BJ (cell line): ENCODE measurements at regions not wholly inside any gene's neighbourhood (a gene's known extent, or its start where the extent isn't known, plus 50 kb on each side); places are given as distances from the start of the nearest gene placed in this dataset.

Experiments used
- CTCF ChIA-PET: fragments of 350-600 bp; formaldehyde crosslinking; extraction: SDS; loops from one replicate; lab custom pipeline; 2021; ENCODE audit warnings: antibody characterized with exemption, inconsistent platforms; lab: Yijun Ruan, JAX
- POLR2A ChIA-PET: fragments of 300-600 bp; sonication (Branson Sonifier 250); formaldehyde crosslinking; extraction: SDS; loops from one replicate; lab custom pipeline; 2021; ENCODE audit warnings: antibody characterized with exemption; lab: Charles Lee
- DNase-seq: peaks from one replicate; pipeline ENCODE4 v3.0.0-alpha.2; 2011; ENCODE audit warnings: low read depth
- H3K27me3 ChIP-seq: 2 replicates; pipeline ENCODE4 v1.6.0; 2011; ENCODE audit warnings: low read length; ENCODE audit not compliant: control insufficient read depth, insufficient read depth
- H3K36me3 ChIP-seq: 2 replicates; pipeline ENCODE4 v1.5.1; 2011; ENCODE audit warnings: low read length; ENCODE audit not compliant: control insufficient read depth, insufficient read depth
- H3K4me3 ChIP-seq: 2 replicates; pipeline ENCODE4 v1.5.1; 2011; ENCODE audit warnings: low read depth, mild to moderate bottlenecking, control low read depth, low read length
- TF ChIP-seq, protein P1 (sequence below): IDR thresholded peaks from 2 replicates; pipeline ENCODE4 v1.5.1; 2011; ENCODE audit warnings: low read depth, mild to moderate bottlenecking, control low read depth, inconsistent platforms, low read length, moderate library complexity; ENCODE audit not compliant: insufficient read depth

DNA sequence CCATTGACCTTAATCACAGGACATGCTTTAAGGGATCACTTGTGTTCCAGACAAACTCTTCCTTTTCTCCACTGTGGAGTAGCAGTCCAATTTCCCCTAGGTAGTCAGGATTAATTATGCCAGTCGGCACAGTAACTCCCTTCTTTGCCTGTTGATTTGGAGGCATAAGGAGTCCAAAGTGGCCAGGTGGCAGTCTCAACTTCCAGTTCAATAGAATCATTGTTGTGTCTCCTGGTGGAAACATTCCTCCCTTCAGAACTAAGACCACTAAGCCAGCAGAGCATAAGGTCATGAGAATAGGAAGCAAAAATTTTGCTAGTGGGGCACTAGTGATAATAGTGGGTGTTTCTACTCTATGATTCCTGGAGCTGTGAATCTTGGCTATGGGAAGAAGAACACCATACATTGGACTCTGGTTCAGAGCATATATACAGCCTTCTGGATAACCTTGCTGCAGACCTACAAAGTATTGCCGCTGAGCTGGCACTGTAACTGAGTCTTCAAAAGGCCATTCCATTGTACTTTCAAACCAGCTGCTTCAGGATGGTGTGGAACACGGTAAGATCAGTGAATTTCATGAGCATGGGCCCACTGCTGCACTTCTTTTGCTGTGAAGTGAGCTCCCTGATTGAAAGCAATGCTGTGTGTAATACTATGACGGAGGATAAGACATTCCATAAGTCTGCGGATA lies 147.3 kb upstream of the MAX start:
- Histone ChIP-seq H3K4me3 (no peak overlapping the region), H3K36me3 (no peaks in the 10 kb centered on the region), H3K27me3 (no peaks in the 10 kb centered on the region)
- DNase-seq: no peak
- POLR2A ChIA-PET: no interaction called here
- TF ChIP-seq, protein P1, sequence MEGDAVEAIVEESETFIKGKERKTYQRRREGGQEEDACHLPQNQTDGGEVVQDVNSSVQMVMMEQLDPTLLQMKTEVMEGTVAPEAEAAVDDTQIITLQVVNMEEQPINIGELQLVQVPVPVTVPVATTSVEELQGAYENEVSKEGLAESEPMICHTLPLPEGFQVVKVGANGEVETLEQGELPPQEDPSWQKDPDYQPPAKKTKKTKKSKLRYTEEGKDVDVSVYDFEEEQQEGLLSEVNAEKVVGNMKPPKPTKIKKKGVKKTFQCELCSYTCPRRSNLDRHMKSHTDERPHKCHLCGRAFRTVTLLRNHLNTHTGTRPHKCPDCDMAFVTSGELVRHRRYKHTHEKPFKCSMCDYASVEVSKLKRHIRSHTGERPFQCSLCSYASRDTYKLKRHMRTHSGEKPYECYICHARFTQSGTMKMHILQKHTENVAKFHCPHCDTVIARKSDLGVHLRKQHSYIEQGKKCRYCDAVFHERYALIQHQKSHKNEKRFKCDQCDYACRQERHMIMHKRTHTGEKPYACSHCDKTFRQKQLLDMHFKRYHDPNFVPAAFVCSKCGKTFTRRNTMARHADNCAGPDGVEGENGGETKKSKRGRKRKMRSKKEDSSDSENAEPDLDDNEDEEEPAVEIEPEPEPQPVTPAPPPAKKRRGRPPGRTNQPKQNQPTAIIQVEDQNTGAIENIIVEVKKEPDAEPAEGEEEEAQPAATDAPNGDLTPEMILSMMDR: no peak
- CTCF ChIA-PET: interaction anchor here (0.7 kb wide), 1 partner anchor 77 kb away, joined by 3 read pairs; no protein-coding TSS in a partner anchor

GRCh38 chr14:65250162-65250495 lies 147.8 kb upstream of the MAX start:
- POLR2A ChIA-PET: no interaction called here
- DNase-seq: no peak
- TF ChIP-seq, protein P1: no peak
- Histone ChIP-seq H3K36me3 (no peaks in the 10 kb centered on the region), H3K27me3 (no peaks in the 10 kb centered on the region), H3K4me3 (no peak overlapping the region)
- CTCF ChIA-PET: interaction anchor here (0.7 kb wide), 1 partner anchor 76 kb away, joined by 3 read pairs; no protein-coding TSS in a partner anchor

DNA sequence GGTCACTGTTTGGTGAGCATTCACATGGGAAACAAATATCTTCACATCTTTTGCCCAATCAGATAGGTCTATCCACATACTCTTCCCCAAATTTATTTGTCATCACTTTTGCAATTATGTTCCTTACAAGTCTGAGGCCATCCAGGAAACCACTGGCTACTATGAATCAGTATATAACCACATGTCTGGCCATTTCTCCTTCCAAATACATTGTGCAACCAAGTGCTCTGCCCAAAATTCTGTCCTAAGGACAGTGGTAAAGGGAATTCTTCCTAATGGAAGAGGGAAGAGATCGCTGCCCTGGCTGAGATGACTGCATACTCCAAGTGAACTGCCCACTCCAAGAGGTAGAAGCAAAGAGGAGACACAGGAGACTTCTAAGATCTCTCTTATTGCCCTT lies 148.9 kb upstream of the MAX start:
- peak; percentile 93 for DNase-seq
- TF ChIP-seq, protein P1: no peak
- ChIA-PET POLR2A (no interaction called here), CTCF (no interaction called here)
- Histone ChIP-seq H3K4me3 (no peak overlapping the region), H3K36me3 (no peaks in the 10 kb centered on the region), H3K27me3 (no peaks in the 10 kb centered on the region)

- ChIA-PET CTCF (interaction anchor here (0.8 kb wide), 1 partner anchor 103 kb away, joined by 3 read pairs; no protein-coding TSS in a partner anchor), POLR2A (no interaction called here)
- Histone ChIP-seq H3K36me3 (no peaks in the 10 kb centered on the region), H3K27me3 (no peaks in the 10 kb centered on the region), H3K4me3 (no peak overlapping the region)
- TF ChIP-seq, protein P1: no peak
- DNase-seq: no peak
These were observed 150.4 kb upstream of the MAX start for GRCh38 chr14:65252482-65253255.

DNA sequence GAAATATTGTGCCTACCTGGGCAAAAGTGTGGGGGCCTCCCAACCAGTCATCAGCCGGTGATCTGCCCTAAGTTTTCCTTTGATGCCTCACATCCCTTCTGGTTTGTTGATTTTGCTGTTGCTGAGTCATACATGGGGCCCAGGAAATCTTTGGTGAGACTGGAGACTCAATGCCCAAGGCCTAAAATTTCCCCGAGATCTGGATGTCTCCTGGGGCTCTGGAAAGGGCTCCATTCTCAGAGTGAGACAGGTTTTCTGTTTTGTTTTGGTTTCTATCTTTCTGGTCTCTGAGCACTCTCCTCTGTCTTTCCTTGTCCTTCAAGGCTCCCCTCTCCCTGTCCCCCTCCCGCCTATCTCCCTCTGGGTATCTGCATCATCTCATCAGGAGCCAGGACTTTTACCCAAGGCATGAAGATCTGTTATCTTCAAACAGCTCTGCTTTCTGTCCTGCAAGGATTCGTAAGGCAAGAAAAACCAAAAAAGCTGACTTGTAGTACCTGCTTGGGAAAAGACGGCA lies 152.8 kb upstream of the MAX start:
- DNase-seq: no peak
- Histone ChIP-seq H3K4me3 (no peak overlapping the region), H3K27me3 (no peaks in the 10 kb centered on the region), H3K36me3 (no peaks in the 10 kb centered on the region)
- ChIA-PET POLR2A (no interaction called here), CTCF (interaction anchor here (0.7 to 1.9 kb wide), 2 partner anchors 17 to 33 kb away, joined by 3 to 4 read pairs; no protein-coding TSS in a partner anchor)
- TF ChIP-seq, protein P1: no peak
